ENCODE measurements at regions not wholly inside any gene's neighbourhood (a gene's known extent, or its start where the extent isn't known, plus 50 kb on each side); places are given as distances from the start of the nearest gene placed in this dataset.

- no peak overlapping the region for H3K27ac ChIP-seq (ENCODE audit: low read length)
- H3K36me3 ChIP-seq (ENCODE audit: control insufficient read depth in 1 of 2, insufficient read depth in 2 of 2, low read length in 2 of 2) = no peaks in the 10 kb centered on the region
- H3K4me1 ChIP-seq (ENCODE audit: control insufficient read depth in 1 of 2, insufficient read depth in 2 of 2, low read length in 2 of 2) = no peaks in the 10 kb centered on the region
- no peak overlapping the region for H3K4me3 ChIP-seq (ENCODE audit: low read depth in 1 of 2, low read length in 2 of 2)
- H3K9me3 ChIP-seq (ENCODE audit: control insufficient read depth in 1 of 2, low read length in 2 of 2) = no peaks in the 10 kb centered on the region
- no peaks in the 10 kb centered on the region for H3K27me3 ChIP-seq (ENCODE audit: low read depth, low read length)
Observed at GRCh38 chr11:134538742-134539141, 126.7 kb upstream of the B3GAT1 start.

DNA sequence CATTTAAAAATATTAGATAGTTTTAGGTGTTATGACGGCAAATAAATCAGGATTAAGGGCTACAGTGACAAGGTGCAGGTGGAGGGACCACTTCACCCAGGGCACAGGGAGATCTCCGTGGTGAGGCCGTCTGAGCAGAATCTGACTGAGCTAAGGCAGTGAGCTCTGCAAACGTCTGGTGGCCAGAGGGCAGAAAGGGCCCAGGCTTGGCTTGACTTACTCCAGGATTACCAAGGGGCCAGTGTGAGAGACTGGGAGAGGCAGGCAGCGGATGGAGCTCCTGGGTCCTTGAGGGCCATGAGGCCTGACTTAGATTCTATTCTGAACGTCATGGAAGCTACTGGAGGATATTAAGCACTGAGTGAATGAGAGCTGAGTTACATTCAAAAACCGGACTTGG is 125.9 kb upstream of the B3GAT1 start:
- Histone ChIP-seq H3K4me3 (ENCODE audit: low read depth in 1 of 2, low read length in 2 of 2) (no peak overlapping the region), H3K4me1 (ENCODE audit: control insufficient read depth in 1 of 2, insufficient read depth in 2 of 2, low read length in 2 of 2) (no peaks in the 10 kb centered on the region), H3K27ac (ENCODE audit: low read length) (no peak overlapping the region), H3K27me3 (ENCODE audit: low read depth, low read length) (no peaks in the 10 kb centered on the region), H3K36me3 (ENCODE audit: control insufficient read depth in 1 of 2, insufficient read depth in 2 of 2, low read length in 2 of 2) (no peaks in the 10 kb centered on the region), H3K9me3 (ENCODE audit: control insufficient read depth in 1 of 2, low read length in 2 of 2) (no peaks in the 10 kb centered on the region)

GRCh38 chr11:134537296-134537695 is 125.3 kb upstream of the B3GAT1 start:
- H3K27me3 ChIP-seq (ENCODE audit: low read depth, low read length) = no peaks in the 10 kb centered on the region
- H3K36me3 ChIP-seq (ENCODE audit: control insufficient read depth in 1 of 2, insufficient read depth in 2 of 2, low read length in 2 of 2) = no peaks in the 10 kb centered on the region
- H3K27ac ChIP-seq (ENCODE audit: low read length) = no peak overlapping the region
- no peaks in the 10 kb centered on the region for H3K4me1 ChIP-seq (ENCODE audit: control insufficient read depth in 1 of 2, insufficient read depth in 2 of 2, low read length in 2 of 2)
- H3K9me3 ChIP-seq (ENCODE audit: control insufficient read depth in 1 of 2, low read length in 2 of 2) = no peaks in the 10 kb centered on the region
- H3K4me3 ChIP-seq (ENCODE audit: low read depth in 1 of 2, low read length in 2 of 2) = no peak overlapping the region

- H3K4me1 ChIP-seq (ENCODE audit: control insufficient read depth in 1 of 2, insufficient read depth in 2 of 2, low read length in 2 of 2) = no peaks in the 10 kb centered on the region
- no peaks in the 10 kb centered on the region for H3K36me3 ChIP-seq (ENCODE audit: control insufficient read depth in 1 of 2, insufficient read depth in 2 of 2, low read length in 2 of 2)
- no peaks in the 10 kb centered on the region for H3K9me3 ChIP-seq (ENCODE audit: control insufficient read depth in 1 of 2, low read length in 2 of 2)
- no peak overlapping the region for H3K27ac ChIP-seq (ENCODE audit: low read length)
- no peak overlapping the region for H3K4me3 ChIP-seq (ENCODE audit: low read depth in 1 of 2, low read length in 2 of 2)
- no peaks in the 10 kb centered on the region for H3K27me3 ChIP-seq (ENCODE audit: low read depth, low read length)
Observed at GRCh38 chr11:134536677-134537076, 124.6 kb upstream of the B3GAT1 start.

GRCh38 chr11:134536219-134536618 is 124.2 kb upstream of the B3GAT1 start:
- no peak overlapping the region for H3K4me3 ChIP-seq (ENCODE audit: low read depth in 1 of 2, low read length in 2 of 2)
- no peak overlapping the region for H3K27ac ChIP-seq (ENCODE audit: low read length)
- H3K4me1 ChIP-seq (ENCODE audit: control insufficient read depth in 1 of 2, insufficient read depth in 2 of 2, low read length in 2 of 2) = peaks cover 0 to 3% of the 10 kb centered on the region in 2 donors
- H3K9me3 ChIP-seq (ENCODE audit: control insufficient read depth in 1 of 2, low read length in 2 of 2) = no peaks in the 10 kb centered on the region
- no peaks in the 10 kb centered on the region for H3K27me3 ChIP-seq (ENCODE audit: low read depth, low read length)
- no peaks in the 10 kb centered on the region for H3K36me3 ChIP-seq (ENCODE audit: control insufficient read depth in 1 of 2, insufficient read depth in 2 of 2, low read length in 2 of 2)

DNA sequence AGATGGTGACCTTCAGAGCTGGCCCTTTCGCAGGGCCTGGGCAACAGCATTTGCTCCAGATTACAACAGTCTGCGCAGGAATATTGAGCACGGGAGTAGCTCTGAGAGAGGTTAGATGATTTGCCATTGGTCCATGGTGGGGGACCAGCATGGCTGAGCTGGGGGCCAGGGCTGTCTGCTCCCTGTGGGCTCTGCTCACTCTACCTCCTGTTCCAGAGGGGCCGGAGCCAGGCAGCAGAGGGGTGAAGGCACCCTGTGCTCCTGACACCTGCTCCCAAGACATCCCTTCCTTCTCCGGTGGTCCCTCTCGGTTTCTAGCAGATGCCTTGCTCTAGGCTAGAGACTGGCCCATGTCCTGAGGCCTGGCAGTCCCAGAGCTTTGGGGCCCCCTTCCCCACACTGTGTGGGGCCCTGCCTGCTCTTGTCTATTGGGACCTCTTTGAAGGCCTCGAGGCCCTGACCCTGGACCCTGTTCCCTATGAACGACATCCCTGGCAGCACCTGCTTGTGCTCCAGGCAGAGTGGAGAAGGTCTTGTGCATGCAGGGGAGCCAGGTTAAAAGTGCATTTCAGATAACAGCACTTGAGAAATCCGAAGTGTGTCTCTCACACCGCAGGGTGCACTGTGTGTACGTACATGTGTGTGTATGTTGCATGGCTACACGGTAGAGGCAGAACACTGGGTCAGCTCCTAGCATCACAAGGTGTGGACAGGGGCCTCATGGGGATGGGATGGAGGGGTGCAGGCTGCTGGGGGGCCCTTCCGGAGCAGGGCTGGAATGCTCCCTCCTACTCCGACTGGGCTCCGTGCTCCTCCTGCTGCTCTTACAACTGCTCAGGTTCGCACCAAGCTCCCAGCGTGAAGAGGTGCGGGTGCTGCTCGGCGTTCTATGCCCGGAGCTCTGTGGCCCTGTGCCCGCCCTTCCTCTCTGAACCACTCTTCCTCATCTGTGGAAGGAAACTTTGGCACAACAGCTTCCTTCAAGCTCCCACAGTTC is 123.3 kb upstream of the B3GAT1 start:
- no peak overlapping the region for H3K27ac ChIP-seq (ENCODE audit: low read length)
- H3K4me1 ChIP-seq (ENCODE audit: control insufficient read depth in 1 of 2, insufficient read depth in 2 of 2, low read length in 2 of 2) = peaks cover 0 to 8% of the 10 kb centered on the region in 2 donors
- H3K27me3 ChIP-seq (ENCODE audit: low read depth, low read length) = no peaks in the 10 kb centered on the region
- no peaks in the 10 kb centered on the region for H3K36me3 ChIP-seq (ENCODE audit: control insufficient read depth in 1 of 2, insufficient read depth in 2 of 2, low read length in 2 of 2)
- no peak overlapping the region for H3K4me3 ChIP-seq (ENCODE audit: low read depth in 1 of 2, low read length in 2 of 2)
- no peaks in the 10 kb centered on the region for H3K9me3 ChIP-seq (ENCODE audit: control insufficient read depth in 1 of 2, low read length in 2 of 2)

DNA sequence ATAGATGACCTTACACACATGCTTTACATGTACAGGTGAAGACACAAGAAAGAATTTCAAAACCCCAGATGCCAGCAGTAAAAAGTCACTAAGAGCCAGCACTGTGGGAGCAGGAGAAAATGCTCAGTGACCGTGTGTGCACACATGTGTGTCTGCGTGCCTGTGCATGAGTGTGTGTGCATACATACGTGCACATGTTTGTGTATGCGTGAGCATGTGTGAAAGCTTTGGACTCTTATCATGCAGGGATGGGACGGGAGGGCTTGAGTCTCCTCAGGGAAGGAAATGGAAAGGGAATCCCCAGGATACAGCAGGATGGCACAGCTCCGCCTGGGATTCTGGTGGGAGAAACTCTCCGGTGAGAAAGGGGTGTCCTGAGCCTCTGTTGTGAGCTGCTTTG is 121.5 kb upstream of the B3GAT1 start:
- Histone ChIP-seq H3K27me3 (ENCODE audit: low read depth, low read length) (no peaks in the 10 kb centered on the region), H3K9me3 (ENCODE audit: control insufficient read depth in 1 of 2, low read length in 2 of 2) (no peaks in the 10 kb centered on the region), H3K27ac (ENCODE audit: low read length) (no peak overlapping the region), H3K4me3 (ENCODE audit: low read depth in 1 of 2, low read length in 2 of 2) (no peak overlapping the region), H3K4me1 (ENCODE audit: control insufficient read depth in 1 of 2, insufficient read depth in 2 of 2, low read length in 2 of 2) (peaks cover 0 to 8% of the 10 kb centered on the region in 2 donors), H3K36me3 (ENCODE audit: control insufficient read depth in 1 of 2, insufficient read depth in 2 of 2, low read length in 2 of 2) (no peaks in the 10 kb centered on the region)

GRCh38 chr11:134532921-134533421 is 120.9 kb upstream of the B3GAT1 start:
- H3K27ac ChIP-seq (ENCODE audit: low read length) = no peak overlapping the region
- no peak overlapping the region for H3K4me3 ChIP-seq (ENCODE audit: low read depth in 1 of 2, low read length in 2 of 2)
- no peaks in the 10 kb centered on the region for H3K36me3 ChIP-seq (ENCODE audit: control insufficient read depth in 1 of 2, insufficient read depth in 2 of 2, low read length in 2 of 2)
- H3K9me3 ChIP-seq (ENCODE audit: control insufficient read depth in 1 of 2, low read length in 2 of 2) = no peaks in the 10 kb centered on the region
- peaks cover 0 to 8% of the 10 kb centered on the region in 2 donors for H3K4me1 ChIP-seq (ENCODE audit: control insufficient read depth in 1 of 2, insufficient read depth in 2 of 2, low read length in 2 of 2)
- peaks cover 3% of the 10 kb centered on the region for H3K27me3 ChIP-seq (ENCODE audit: low read depth, low read length)

- Histone ChIP-seq H3K27me3 (ENCODE audit: low read depth, low read length) (peaks cover 3% of the 10 kb centered on the region), H3K36me3 (ENCODE audit: control insufficient read depth in 1 of 2, insufficient read depth in 2 of 2, low read length in 2 of 2) (no peaks in the 10 kb centered on the region), H3K4me3 (ENCODE audit: low read depth in 1 of 2, low read length in 2 of 2) (no peak overlapping the region), H3K4me1 (ENCODE audit: control insufficient read depth in 1 of 2, insufficient read depth in 2 of 2, low read length in 2 of 2) (peaks cover 0 to 8% of the 10 kb centered on the region in 2 donors), H3K9me3 (ENCODE audit: control insufficient read depth in 1 of 2, low read length in 2 of 2) (no peaks in the 10 kb centered on the region), H3K27ac (ENCODE audit: low read length) (no peak overlapping the region)
Observed at GRCh38 chr11:134532131-134532920, 120.3 kb upstream of the B3GAT1 start.

DNA sequence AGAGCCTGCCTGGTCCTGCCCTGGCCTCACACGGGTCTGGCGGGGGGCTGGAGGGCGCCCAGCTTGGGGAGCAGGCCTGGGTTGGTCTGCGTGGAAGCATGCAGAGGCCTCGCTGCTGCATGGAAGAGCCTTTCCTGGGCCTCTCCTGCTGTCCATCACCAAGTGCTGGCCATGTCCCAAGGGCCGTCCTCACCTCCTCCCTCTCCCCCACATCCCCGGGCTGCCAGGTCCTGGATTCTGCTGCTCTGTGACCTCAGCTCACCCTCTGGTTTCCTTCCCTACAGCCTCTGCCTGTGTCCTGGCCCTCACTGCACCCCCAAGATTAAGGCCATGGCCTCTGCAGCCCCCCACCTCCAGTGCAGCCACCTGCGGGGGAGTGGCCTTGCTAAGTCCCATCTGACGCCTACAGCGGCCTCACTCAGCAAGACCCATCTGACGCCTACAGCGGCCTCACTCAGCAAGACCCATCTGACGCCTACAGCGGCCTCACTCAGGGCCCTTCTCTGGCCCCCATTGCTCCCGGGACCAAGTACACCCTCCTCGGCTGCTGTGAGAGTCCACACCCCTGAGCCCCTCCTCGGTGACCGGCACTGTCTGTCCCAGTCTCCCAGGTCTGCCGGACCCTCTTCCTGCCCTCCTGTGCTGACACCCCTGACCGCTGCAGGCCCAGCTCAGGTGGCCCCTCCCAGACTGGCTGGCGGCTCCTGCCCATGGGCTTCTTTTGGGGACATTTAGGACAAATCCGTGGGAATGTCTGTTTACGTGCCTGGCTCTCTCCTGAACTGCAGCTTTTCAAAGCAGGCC is 119.5 kb upstream of the B3GAT1 start:
- no peak overlapping the region for H3K27ac ChIP-seq (ENCODE audit: low read length)
- no peaks in the 10 kb centered on the region for H3K9me3 ChIP-seq (ENCODE audit: control insufficient read depth in 1 of 2, low read length in 2 of 2)
- H3K27me3 ChIP-seq (ENCODE audit: low read depth, low read length) = peaks cover 3% of the 10 kb centered on the region
- H3K4me1 ChIP-seq (ENCODE audit: control insufficient read depth in 1 of 2, insufficient read depth in 2 of 2, low read length in 2 of 2) = peaks cover 0 to 8% of the 10 kb centered on the region in 2 donors
- no peak overlapping the region for H3K4me3 ChIP-seq (ENCODE audit: low read depth in 1 of 2, low read length in 2 of 2)
- H3K36me3 ChIP-seq (ENCODE audit: control insufficient read depth in 1 of 2, insufficient read depth in 2 of 2, low read length in 2 of 2) = no peaks in the 10 kb centered on the region
